NB4 (cell line): ENCODE measurements at regions not wholly inside any gene's neighbourhood (a gene's known extent, or its start where the extent isn't known, plus 50 kb on each side); places are given as distances from the start of the nearest gene placed in this dataset.

Experiments used
- DNase-seq: peaks from one replicate; pipeline ENCODE4 v3.0.0; 2010; ENCODE audit warnings: low read depth
- H3K4me3 ChIP-seq: one replicate; pipeline ENCODE4 v1.5.1; 2011; ENCODE audit warnings: mild to moderate bottlenecking, low read depth, low read length, moderate library complexity
- MAX ChIP-seq: IDR thresholded peaks from 2 replicates; pipeline ENCODE4 v1.6.1; 2011; ENCODE audit warnings: low read depth, low read length
- MYC ChIP-seq: IDR thresholded peaks from 2 replicates; pipeline ENCODE4 v1.6.1; 2011; ENCODE audit warnings: low read depth, low read length
- POLR2A ChIP-seq: IDR thresholded peaks from 2 replicates; pipeline ENCODE4 v1.6.1; 2011; ENCODE audit warnings: mild to moderate bottlenecking; ENCODE audit not compliant: insufficient read length; ENCODE audit errors: extremely low read depth
- TF ChIP-seq, protein P1 (sequence below): IDR thresholded peaks from one replicate; pipeline ENCODE4 v1.5.1; 2012; ENCODE audit warnings: low read depth, low read length

- TF ChIP-seq POLR2A (no peak), MAX (no peak), MYC (no peak)
- TF ChIP-seq, protein P1, sequence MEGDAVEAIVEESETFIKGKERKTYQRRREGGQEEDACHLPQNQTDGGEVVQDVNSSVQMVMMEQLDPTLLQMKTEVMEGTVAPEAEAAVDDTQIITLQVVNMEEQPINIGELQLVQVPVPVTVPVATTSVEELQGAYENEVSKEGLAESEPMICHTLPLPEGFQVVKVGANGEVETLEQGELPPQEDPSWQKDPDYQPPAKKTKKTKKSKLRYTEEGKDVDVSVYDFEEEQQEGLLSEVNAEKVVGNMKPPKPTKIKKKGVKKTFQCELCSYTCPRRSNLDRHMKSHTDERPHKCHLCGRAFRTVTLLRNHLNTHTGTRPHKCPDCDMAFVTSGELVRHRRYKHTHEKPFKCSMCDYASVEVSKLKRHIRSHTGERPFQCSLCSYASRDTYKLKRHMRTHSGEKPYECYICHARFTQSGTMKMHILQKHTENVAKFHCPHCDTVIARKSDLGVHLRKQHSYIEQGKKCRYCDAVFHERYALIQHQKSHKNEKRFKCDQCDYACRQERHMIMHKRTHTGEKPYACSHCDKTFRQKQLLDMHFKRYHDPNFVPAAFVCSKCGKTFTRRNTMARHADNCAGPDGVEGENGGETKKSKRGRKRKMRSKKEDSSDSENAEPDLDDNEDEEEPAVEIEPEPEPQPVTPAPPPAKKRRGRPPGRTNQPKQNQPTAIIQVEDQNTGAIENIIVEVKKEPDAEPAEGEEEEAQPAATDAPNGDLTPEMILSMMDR = no peak
- DNase-seq = no peak
- H3K4me3 ChIP-seq = no peak overlapping the region
These were observed 334.5 kb upstream of the UMPS start for GRCh38 chr3:124395584-124396338.

DNA sequence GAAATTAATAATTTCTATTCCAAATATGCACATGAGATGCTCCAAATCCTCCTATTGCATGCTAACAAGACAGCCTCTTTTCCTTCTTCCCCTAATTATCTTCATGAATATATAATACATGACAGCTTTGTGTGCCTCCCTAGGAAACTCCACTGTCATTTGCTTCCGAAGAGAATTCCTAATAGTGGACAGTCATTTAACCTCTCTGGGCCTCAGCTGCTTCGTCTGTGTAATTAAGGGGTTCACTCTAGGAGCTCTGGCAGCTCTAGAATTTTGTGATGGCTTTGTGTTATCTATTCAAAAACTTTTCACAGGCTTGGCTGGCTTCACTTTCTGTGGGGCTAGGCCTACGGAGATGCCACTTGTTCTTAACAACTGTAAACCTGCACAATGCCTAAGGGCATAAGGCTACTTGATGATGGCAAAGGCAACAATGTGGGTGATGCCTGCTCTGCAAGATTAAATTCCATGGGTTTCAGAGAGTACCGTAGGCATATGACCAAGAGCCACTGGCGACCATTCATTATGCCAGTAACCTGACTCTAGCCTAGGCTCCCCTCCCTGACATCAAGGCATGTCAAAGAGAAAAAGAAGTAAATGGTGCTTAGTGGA, 333.8 kb upstream of the UMPS start:
- DNase-seq = no peak
- TF ChIP-seq MYC (no peak), MAX (no peak), POLR2A (no peak)
- TF ChIP-seq, protein P1 = no peak
- H3K4me3 ChIP-seq = no peak overlapping the region

GRCh38 chr3:124397088-124397487, 333.2 kb upstream of the UMPS start:
- TF ChIP-seq POLR2A (no peak), MAX (no peak), MYC (no peak)
- TF ChIP-seq, protein P1 = no peak
- no peak for DNase-seq
- no peak overlapping the region for H3K4me3 ChIP-seq

- H3K4me3 ChIP-seq = no peak overlapping the region
- DNase-seq = no peak
- TF ChIP-seq MYC (no peak), MAX (no peak), POLR2A (no peak)
- TF ChIP-seq, protein P1 = no peak
These were observed 331.7 kb upstream of the UMPS start for GRCh38 chr3:124398594-124398993.

- no peak for DNase-seq
- TF ChIP-seq MYC (no peak), MAX (no peak), POLR2A (no peak)
- TF ChIP-seq, protein P1 = no peak
- H3K4me3 ChIP-seq = no peak overlapping the region
These were observed 328.4 kb upstream of the UMPS start for GRCh38 chr3:124401843-124402242.
